GM21526 (cell line): ENCODE measurements at regions not wholly inside any gene's neighbourhood (a gene's known extent, or its start where the extent isn't known, plus 50 kb on each side); places are given as distances from the start of the nearest gene placed in this dataset.
"Not testable (repeated sequence)": the region's sequence is repeated elsewhere in the genome, so short reads cannot be mapped to it uniquely, and the experiment has no call there.

ENCODE experiments used
- ATAC-seq: cut with Tn5 transposase; IDR thresholded peaks from one replicate; pipeline ENCODE4 v1.9.1; 2021; ENCODE audit warnings: moderate library complexity; ENCODE audit not compliant: unreplicated experiment, low FRiP score

DNA sequence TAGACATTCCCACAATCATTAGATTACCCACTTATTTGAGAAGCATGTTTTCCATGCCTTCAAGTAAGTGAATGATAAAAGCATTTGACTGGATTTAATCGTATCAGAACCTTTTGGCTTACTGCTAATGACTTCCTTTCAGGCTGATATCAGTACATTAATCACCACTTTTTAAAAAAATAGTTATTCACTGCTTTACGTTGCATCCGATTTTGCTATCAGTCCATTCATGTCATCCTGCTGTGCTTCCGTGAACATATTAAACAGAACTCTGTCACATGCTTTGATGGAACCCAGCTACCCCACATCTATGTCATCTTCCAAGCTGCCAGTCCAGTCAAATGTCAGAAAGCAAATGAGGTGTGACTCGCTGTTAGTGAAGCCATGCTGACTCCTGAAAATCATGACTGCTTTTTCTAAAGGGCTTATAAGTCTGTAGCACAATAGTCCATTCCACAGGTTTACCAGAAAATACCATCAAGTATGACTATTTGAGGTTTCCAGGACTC is 440.9 kb downstream of the IRS2 start:
- ATAC-seq = no peak

GRCh38 chr13:109344552-109345157 is 441.7 kb downstream of the IRS2 start:
- no peak for ATAC-seq

- no peak for ATAC-seq
Measured at GRCh38 chr13:109336730-109337129, 449.7 kb downstream of the IRS2 start.

GRCh38 chr13:109333893-109334651 is 452.3 kb downstream of the IRS2 start:
- ATAC-seq = no peak

DNA sequence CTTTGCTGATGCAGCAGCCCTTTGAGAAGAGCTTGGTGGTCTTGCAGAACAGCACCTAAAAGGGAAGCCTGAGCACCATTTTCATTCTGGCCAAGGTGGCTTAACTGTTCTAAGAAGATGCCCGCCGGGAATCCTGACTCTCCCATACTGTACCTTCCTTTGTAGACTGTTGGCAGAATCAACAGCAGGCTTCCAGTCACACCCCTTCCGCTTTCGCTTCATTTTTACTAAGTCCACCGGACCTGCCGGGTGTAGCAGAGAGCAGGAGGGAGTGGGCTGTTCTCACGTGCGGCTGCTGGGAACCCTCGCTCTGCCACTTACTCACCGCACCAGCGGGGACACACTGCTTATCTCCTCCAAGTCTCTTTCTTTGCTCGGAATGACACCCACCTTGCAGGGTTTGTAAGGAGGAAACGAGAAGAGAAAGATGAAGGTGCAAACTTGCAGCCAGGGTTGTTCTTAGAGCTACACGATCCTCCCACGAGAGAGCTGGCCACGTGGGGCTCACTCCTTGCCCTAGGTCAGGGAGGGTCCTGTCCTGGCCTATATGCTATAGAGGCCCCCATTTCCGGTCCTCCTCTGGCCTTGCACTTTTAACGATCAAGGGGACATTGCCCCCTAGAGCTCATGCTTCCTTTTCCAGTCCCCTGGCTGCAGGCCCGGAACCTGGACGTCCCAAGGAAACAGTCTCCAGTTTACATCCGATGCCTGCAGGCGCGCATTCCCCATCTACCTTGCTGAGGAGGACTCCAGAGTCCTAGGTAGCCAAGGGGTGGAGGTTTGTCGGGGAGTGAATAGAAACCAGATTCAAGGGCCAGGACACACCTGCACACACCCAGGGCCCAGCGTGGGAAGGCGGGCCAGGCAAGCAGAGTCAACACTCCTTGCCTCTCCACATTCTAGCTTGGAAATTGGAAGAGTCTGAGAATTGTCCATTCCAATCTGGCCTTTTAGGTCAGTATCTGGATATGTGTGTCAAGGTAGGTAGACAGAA is 453.6 kb downstream of the IRS2 start:
- no peak for ATAC-seq

GRCh38 chr13:109331898-109332297 is 454.5 kb downstream of the IRS2 start:
- no peak for ATAC-seq

DNA sequence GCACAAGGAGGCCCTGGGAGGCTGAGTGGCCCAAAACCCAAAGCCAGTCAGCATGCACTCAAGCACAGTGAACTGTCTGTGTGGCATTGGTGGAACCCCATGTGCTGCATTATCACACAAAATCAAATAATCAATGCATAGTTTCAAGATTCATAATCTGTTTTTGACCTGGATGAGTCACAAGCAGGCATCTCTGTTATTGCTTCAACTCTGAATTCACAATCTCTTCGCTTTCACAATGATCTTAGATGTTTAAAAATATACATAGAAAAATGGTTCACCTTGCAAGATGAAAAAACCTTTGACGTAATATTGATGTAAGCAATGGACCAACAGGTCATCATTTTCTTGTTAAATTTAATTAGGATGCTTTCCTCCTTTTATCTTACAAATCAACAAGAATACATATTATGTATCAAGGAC is 455.4 kb downstream of the IRS2 start:
- no peak for ATAC-seq

- ATAC-seq = no peak
Measured at GRCh38 chr13:109330123-109330522, 456.3 kb downstream of the IRS2 start.

- ATAC-seq = no peak
Measured at GRCh38 chr13:109329175-109329574, 457.2 kb downstream of the IRS2 start.

- no peak for ATAC-seq
Measured at GRCh38 chr13:109326601-109327000, 459.8 kb downstream of the IRS2 start.

DNA sequence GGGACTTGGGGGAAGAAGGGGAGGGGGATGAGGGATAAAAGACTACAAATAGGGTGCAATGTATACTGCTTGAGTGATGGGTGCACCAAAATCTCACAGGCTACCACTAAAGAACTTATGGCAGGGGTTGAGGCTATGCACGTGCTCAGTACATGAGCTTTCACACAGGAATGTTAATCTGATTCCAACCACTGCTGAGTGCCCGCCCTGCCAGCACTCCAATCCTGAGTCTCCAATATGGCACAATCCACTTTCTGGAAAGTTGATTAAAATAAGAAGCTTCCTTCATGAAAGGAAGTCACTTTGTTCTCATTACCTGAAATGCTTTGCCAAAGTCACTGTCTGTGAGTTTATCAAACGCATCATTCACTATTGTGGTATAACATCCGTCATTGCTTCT is 463.0 kb downstream of the IRS2 start:
- no peak for ATAC-seq

GRCh38 chr13:109318945-109319590 is 467.3 kb downstream of the IRS2 start:
- ATAC-seq = no peak

DNA sequence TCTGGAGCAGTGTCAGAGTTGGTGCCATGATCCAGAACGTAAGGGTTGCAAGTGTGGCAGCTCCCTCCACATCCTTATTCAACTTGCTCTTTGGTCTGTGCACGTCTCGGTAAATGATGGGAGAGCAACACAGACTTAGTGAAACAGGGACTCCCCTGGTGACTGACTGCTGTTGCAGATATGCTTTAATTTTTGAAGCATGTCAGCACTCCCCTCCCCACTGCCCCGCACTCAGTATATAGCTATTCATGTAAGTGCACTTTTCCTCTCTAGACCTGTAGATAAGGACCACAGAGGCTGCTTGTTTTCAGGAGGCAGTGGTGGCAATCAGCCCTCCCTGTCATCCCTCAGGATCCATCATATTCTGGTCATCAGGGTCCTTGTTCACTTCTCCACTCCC is 470.9 kb downstream of the IRS2 start:
- no peak for ATAC-seq

DNA sequence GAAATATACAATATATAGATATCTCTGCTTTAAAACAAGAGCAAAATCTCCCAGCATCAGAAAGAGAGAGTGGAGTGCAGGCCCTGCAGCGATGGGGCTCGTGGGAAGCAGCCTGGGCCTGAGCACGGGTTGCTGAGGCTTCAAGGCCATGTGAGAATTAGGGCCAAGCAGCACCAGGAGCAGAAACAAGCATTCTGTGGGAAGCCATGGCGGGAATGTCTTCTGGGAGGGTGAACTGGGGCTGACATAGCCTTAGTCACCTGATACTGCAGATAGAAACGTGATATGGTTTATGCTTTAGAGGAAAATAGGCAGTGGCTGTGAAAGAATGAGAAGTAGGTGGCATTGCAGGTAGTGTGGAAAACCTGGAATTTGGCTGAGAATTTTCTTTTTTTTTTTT is 472.3 kb downstream of the IRS2 start:
- no peak for ATAC-seq

DNA sequence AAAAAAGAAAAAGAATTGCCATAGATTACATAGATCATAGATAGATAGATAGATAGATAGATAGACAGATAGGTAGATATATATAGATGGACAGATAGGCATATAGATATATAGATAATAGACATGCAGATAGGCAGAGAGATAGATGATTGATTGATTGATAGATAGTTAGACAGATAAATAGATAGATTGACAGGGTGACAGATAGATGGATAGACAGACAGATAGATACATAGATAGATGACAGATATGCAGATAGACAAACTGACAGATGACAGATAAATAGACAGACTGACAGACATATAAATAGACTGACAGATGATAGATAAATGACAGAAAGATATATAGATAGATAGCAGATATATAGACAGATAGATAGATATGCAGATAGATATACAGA is 474.0 kb downstream of the IRS2 start:
- no peak for ATAC-seq

- not testable (repeated sequence) for ATAC-seq
Measured at GRCh38 chr13:109311431-109311976, 474.9 kb downstream of the IRS2 start.

GRCh38 chr13:109309625-109310363 is 476.6 kb downstream of the IRS2 start:
- no peak for ATAC-seq

DNA sequence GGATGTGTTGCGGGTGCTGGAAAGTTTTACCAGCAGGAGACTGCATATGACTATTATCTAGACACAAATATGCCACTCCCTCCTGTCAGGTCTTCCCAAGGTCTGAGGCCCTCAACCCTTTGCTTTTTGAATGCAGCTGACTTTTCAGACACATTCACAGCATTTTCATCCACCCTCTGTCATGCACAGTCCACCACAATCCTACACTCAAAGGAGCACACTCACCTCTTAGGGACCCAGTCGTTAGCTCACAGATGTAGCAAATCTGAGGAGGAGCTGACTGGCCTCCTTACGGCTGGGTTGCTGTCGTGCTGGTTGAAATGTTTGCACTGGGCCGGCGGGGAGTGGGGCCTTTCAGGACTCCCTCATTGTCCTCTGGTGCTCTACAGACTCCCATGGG is 479.4 kb downstream of the IRS2 start:
- no peak for ATAC-seq

DNA sequence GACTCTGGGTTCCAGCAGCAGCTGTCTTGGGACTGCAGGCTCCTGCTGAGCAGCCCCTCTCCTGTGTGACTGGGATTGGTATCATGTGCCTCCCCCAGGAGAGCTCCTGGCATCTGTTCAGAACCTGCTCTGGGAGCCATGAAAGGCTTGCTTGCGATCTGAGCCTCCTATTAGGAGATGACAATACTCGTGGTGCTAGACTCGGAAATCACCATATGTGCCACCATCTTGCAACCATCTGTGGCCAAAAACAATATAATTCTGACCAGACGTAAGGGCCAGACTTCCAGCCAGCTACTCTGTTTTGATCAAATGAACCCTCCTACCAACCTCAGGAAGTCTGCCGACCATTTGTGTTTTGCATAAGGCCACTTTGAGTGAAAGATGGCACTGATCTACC is 484.7 kb downstream of the IRS2 start:
- ATAC-seq = no peak
